ENCODE measurements at regions not wholly inside any gene's neighbourhood (a gene's known extent, or its start where the extent isn't known, plus 50 kb on each side); places are given as distances from the start of the nearest gene placed in this dataset.

GRCh38 chr7:54622696-54623309 lies 80.6 kb downstream of the VSTM2A start:
- DNase-seq: no peak
